AG04449 (cell line): ENCODE measurements at regions not wholly inside any gene's neighbourhood (a gene's known extent, or its start where the extent isn't known, plus 50 kb on each side); places are given as distances from the start of the nearest gene placed in this dataset.

ENCODE experiments used
- CTCF ChIA-PET: fragments of 350-600 bp; formaldehyde crosslinking; extraction: SDS; loops from one replicate; lab custom pipeline; 2021; ENCODE audit warnings: antibody characterized with exemption; lab: Yijun Ruan, JAX
- POLR2A ChIA-PET: fragments of 400-600, 350-600 bp; formaldehyde crosslinking; extraction: SDS; loops from one replicate; lab custom pipeline; 2020; ENCODE audit warnings: antibody characterized with exemption, inconsistent platforms; lab: Yijun Ruan, JAX
- DNase-seq: peaks from one replicate; pipeline ENCODE4 v3.0.0-alpha.2; 2010; ENCODE audit warnings: low read depth, low spot score
- H3K4me3 ChIP-seq: 2 replicates; pipeline ENCODE4 v1.5.1; 2011; ENCODE audit warnings: low read depth, mild to moderate bottlenecking, control low read depth, low read length
- CTCF ChIP-seq: IDR thresholded peaks from one replicate; pipeline ENCODE4 v1.5.1; 2011; ENCODE audit warnings: mild to moderate bottlenecking, moderate library complexity, low read length, control low read depth, inconsistent platforms; ENCODE audit not compliant: insufficient read depth; ENCODE audit errors: missing control alignments

GRCh38 chr20:60570481-60571277, 612.5 kb downstream of the CDH26 start:
- DNase-seq: no peak
- POLR2A ChIA-PET: no interaction called here
- TF ChIP-seq CTCF: no peak
- no peak overlapping the region for H3K4me3 ChIP-seq
- CTCF ChIA-PET: no interaction called here

- no peak for DNase-seq
- ChIA-PET POLR2A (interaction anchor here (0.6 kb wide), 1 partner anchor 24 kb away, joined by 3 read pairs; no protein-coding TSS in a partner anchor), CTCF (no interaction called here)
- no peak for TF ChIP-seq CTCF
- no peak overlapping the region for H3K4me3 ChIP-seq
These were observed 614.9 kb downstream of the CDH26 start for GRCh38 chr20:60573003-60573680.

- no peak for TF ChIP-seq CTCF
- POLR2A ChIA-PET: no interaction called here
- no peak for DNase-seq
- CTCF ChIA-PET: no interaction called here
- no peak overlapping the region for H3K4me3 ChIP-seq
These were observed 618.0 kb downstream of the CDH26 start for GRCh38 chr20:60576236-60576635.

GRCh38 chr20:60579941-60580515, 621.8 kb downstream of the CDH26 start:
- TF ChIP-seq CTCF: no peak
- ChIA-PET POLR2A (no interaction called here), CTCF (no interaction called here)
- no peak for DNase-seq
- no peak overlapping the region for H3K4me3 ChIP-seq

GRCh38 chr20:60581606-60582115, 623.4 kb downstream of the CDH26 start:
- DNase-seq: no peak
- no peak for TF ChIP-seq CTCF
- POLR2A ChIA-PET: no interaction called here
- no peak overlapping the region for H3K4me3 ChIP-seq
- CTCF ChIA-PET: no interaction called here

- no peak for TF ChIP-seq CTCF
- ChIA-PET POLR2A (no interaction called here), CTCF (no interaction called here)
- DNase-seq: no peak
- no peak overlapping the region for H3K4me3 ChIP-seq
These were observed 625.5 kb downstream of the CDH26 start for GRCh38 chr20:60583741-60584140.
